Activated CD4-positive, alpha-beta T cell treated with anti-CD3 and anti-CD28 coated beads for 36 hours (primary cell): ENCODE measurements at regions not wholly inside any gene's neighbourhood (a gene's known extent, or its start where the extent isn't known, plus 50 kb on each side); places are given as distances from the start of the nearest gene placed in this dataset.

Experiments used
- ATAC-seq: fragments of 200-7000 bp; cut with Tn5 transposase; one replicate; pipeline ENCODE4 v1.10.0; 2021; ENCODE audit warnings: mild to moderate bottlenecking, moderate library complexity
- CTCF ChIA-PET: fragments of 350-600 bp; sonication (Branson Sonifier 250); formaldehyde crosslinking; loops from one replicate; lab custom pipeline; 2021; ENCODE audit warnings: antibody characterized with exemption; lab: Charles Lee
- POLR2A ChIA-PET: fragments of 350-600 bp; sonication (Branson Sonifier 250); formaldehyde crosslinking; loops from one replicate; lab custom pipeline; 2021; ENCODE audit warnings: antibody characterized with exemption, inconsistent platforms; lab: Charles Lee
- DNase-seq: peaks from one replicate; pipeline ENCODE4 v3.0.0-alpha.2; 2020
- H3K27ac Mint-ChIP-seq: one replicate; pipeline ENCODE4 v1.8.0; 2021; ENCODE audit warnings: mixed read lengths
- H3K27me3 Mint-ChIP-seq: one replicate; pipeline ENCODE4 v1.8.0; 2021; ENCODE audit warnings: mixed read lengths
- H3K36me3 Mint-ChIP-seq: one replicate; pipeline ENCODE4 v1.8.0; 2021; ENCODE audit warnings: low read depth, mixed read lengths
- H3K4me1 Mint-ChIP-seq: one replicate; pipeline ENCODE4 v1.8.0; 2021; ENCODE audit warnings: mixed read lengths
- H3K4me3 Mint-ChIP-seq: one replicate; pipeline ENCODE4 v1.8.0; 2021; ENCODE audit warnings: mild to moderate bottlenecking, moderate library complexity, mixed read lengths
- H3K9me3 Mint-ChIP-seq: one replicate; pipeline ENCODE4 v1.8.0; 2021; ENCODE audit warnings: low read depth, mixed read lengths
- intact Hi-C, 2 experiments: fragments of 100-400 bp; cut with DNase I in 1 of 2; cut with micrococcal nuclease in 1 of 2; formaldehyde crosslinking; loops; one replicate each; pipeline versions ENCODE4 v1.14.2 to v1.15.1; 2022 to 2024; cut with DNase I, micrococcal nuclease

GRCh38 chr10:29900865-29901264, 158.5 kb downstream of the JCAD start:
- Mint-ChIP-seq H3K9me3 (no peaks in the 10 kb centered on the region), H3K4me1 (no peaks in the 10 kb centered on the region), H3K4me3 (no peak overlapping the region), H3K36me3 (no peaks in the 10 kb centered on the region), H3K27me3 (peaks cover 7% of the 10 kb centered on the region), H3K27ac (no peak overlapping the region)
- intact Hi-C loops = no loop called here
- CTCF ChIA-PET = no interaction called here
- ATAC-seq (no peak), DNase-seq (no peak)
- POLR2A ChIA-PET = no interaction called here

GRCh38 chr10:29897999-29898716, 161.2 kb downstream of the JCAD start:
- no peak overlapping the region for H3K27ac Mint-ChIP-seq
- no peak overlapping the region for H3K4me3 Mint-ChIP-seq
- ATAC-seq (no peak), DNase-seq (no peak)
- no peaks in the 10 kb centered on the region for H3K9me3 Mint-ChIP-seq
- ChIA-PET CTCF (no interaction called here), POLR2A (no interaction called here)
- H3K36me3 Mint-ChIP-seq = no peaks in the 10 kb centered on the region
- no peaks in the 10 kb centered on the region for H3K4me1 Mint-ChIP-seq
- H3K27me3 Mint-ChIP-seq = no peaks in the 10 kb centered on the region
- intact Hi-C loops = no loop called here

GRCh38 chr10:29897430-29897829, 162.0 kb downstream of the JCAD start:
- Mint-ChIP-seq H3K36me3 (no peaks in the 10 kb centered on the region), H3K9me3 (no peaks in the 10 kb centered on the region), H3K27ac (no peak overlapping the region), H3K4me3 (no peak overlapping the region), H3K27me3 (no peaks in the 10 kb centered on the region), H3K4me1 (no peaks in the 10 kb centered on the region)
- intact Hi-C loops = no loop called here
- DNase-seq (no peak), ATAC-seq (no peak)
- ChIA-PET CTCF (interaction anchor here (0.8 kb wide), 1 partner anchor 395 kb away, joined by 4 read pairs; no protein-coding TSS in a partner anchor), POLR2A (no interaction called here)

- H3K36me3 Mint-ChIP-seq = no peaks in the 10 kb centered on the region
- no peak overlapping the region for H3K4me3 Mint-ChIP-seq
- H3K9me3 Mint-ChIP-seq = no peaks in the 10 kb centered on the region
- ChIA-PET POLR2A (no interaction called here), CTCF (interaction anchor here (1.2 kb wide), 1 partner anchor 59 kb away, joined by 3 read pairs; no protein-coding TSS in a partner anchor)
- H3K27me3 Mint-ChIP-seq = no peaks in the 10 kb centered on the region
- intact Hi-C loops = no loop called here
- H3K4me1 Mint-ChIP-seq = no peaks in the 10 kb centered on the region
- H3K27ac Mint-ChIP-seq = no peak overlapping the region
- no peak for DNase-seq
- ATAC-seq = no peak
Measured at GRCh38 chr10:29896053-29896452, 163.3 kb downstream of the JCAD start.

- ATAC-seq (no peak), DNase-seq (no peak)
- H3K27ac Mint-ChIP-seq = no peak overlapping the region
- H3K4me1 Mint-ChIP-seq = no peaks in the 10 kb centered on the region
- H3K27me3 Mint-ChIP-seq = no peaks in the 10 kb centered on the region
- intact Hi-C loops = no loop called here
- H3K4me3 Mint-ChIP-seq = no peak overlapping the region
- H3K9me3 Mint-ChIP-seq = no peaks in the 10 kb centered on the region
- no peaks in the 10 kb centered on the region for H3K36me3 Mint-ChIP-seq
- POLR2A ChIA-PET = no interaction called here
- CTCF ChIA-PET = interaction anchor here (1.2 kb wide), 1 partner anchor 60 kb away, joined by 3 read pairs; no protein-coding TSS in a partner anchor
Measured at GRCh38 chr10:29895456-29895855, 163.9 kb downstream of the JCAD start.

- Mint-ChIP-seq H3K27me3 (peaks cover 2% of the 10 kb centered on the region), H3K9me3 (no peaks in the 10 kb centered on the region), H3K4me1 (no peaks in the 10 kb centered on the region), H3K4me3 (no peak overlapping the region), H3K27ac (no peak overlapping the region), H3K36me3 (no peaks in the 10 kb centered on the region)
- intact Hi-C loops = no loop called here
- no peak for DNase-seq
- ATAC-seq = no peak
- POLR2A ChIA-PET = no interaction called here
- CTCF ChIA-PET = no interaction called here
Measured at GRCh38 chr10:29888321-29888720, 171.1 kb downstream of the JCAD start.

GRCh38 chr10:29886299-29886698, 173.1 kb downstream of the JCAD start:
- DNase-seq (no peak), ATAC-seq (no peak)
- Mint-ChIP-seq H3K4me1 (no peaks in the 10 kb centered on the region), H3K4me3 (no peak overlapping the region), H3K36me3 (no peaks in the 10 kb centered on the region), H3K27me3 (peaks cover 2% of the 10 kb centered on the region), H3K9me3 (no peaks in the 10 kb centered on the region), H3K27ac (no peak overlapping the region)
- intact Hi-C loops = no loop called here
- POLR2A ChIA-PET = no interaction called here
- CTCF ChIA-PET = interaction anchor here (0.5 kb wide), 1 partner anchor 10 kb away, joined by 3 read pairs; no protein-coding TSS in a partner anchor

GRCh38 chr10:29883231-29883630, 176.2 kb downstream of the JCAD start:
- no peak for ATAC-seq

GRCh38 chr10:29882766-29883165, 176.6 kb downstream of the JCAD start:
- H3K27me3 Mint-ChIP-seq = peaks cover 3% of the 10 kb centered on the region
- ATAC-seq (no peak), DNase-seq (no peak)
- no peaks in the 10 kb centered on the region for H3K4me1 Mint-ChIP-seq
- H3K27ac Mint-ChIP-seq = no peak overlapping the region
- ChIA-PET CTCF (no interaction called here), POLR2A (no interaction called here)
- H3K36me3 Mint-ChIP-seq = no peaks in the 10 kb centered on the region
- intact Hi-C loops = no loop called here
- no peaks in the 10 kb centered on the region for H3K9me3 Mint-ChIP-seq
- no peak overlapping the region for H3K4me3 Mint-ChIP-seq

More at GRCh38 chr10:29883231-29883630, 176.2 kb downstream of the JCAD start:
- intact Hi-C loops = no loop called here
- ChIA-PET CTCF (no interaction called here), POLR2A (no interaction called here)
- Mint-ChIP-seq H3K4me3 (no peak overlapping the region), H3K36me3 (no peaks in the 10 kb centered on the region), H3K27me3 (peaks cover 3% of the 10 kb centered on the region), H3K9me3 (no peaks in the 10 kb centered on the region), H3K4me1 (no peaks in the 10 kb centered on the region), H3K27ac (no peak overlapping the region)
- DNase-seq = no peak

GRCh38 chr10:29881811-29882210, 177.6 kb downstream of the JCAD start:
- ChIA-PET CTCF (no interaction called here), POLR2A (no interaction called here)
- intact Hi-C loops = no loop called here
- H3K36me3 Mint-ChIP-seq = no peaks in the 10 kb centered on the region
- no peaks in the 10 kb centered on the region for H3K4me1 Mint-ChIP-seq
- no peak for ATAC-seq
- H3K27ac Mint-ChIP-seq = no peak overlapping the region
- H3K4me3 Mint-ChIP-seq = no peak overlapping the region
- no peak for DNase-seq
- H3K9me3 Mint-ChIP-seq = no peaks in the 10 kb centered on the region
- H3K27me3 Mint-ChIP-seq = peaks cover 8% of the 10 kb centered on the region

GRCh38 chr10:29881336-29881771, 178.0 kb downstream of the JCAD start:
- ChIA-PET CTCF (no interaction called here), POLR2A (interaction anchor here (0.7 kb wide), 1 partner anchor 60 kb away, joined by 8 read pairs; no protein-coding TSS in a partner anchor)
- Mint-ChIP-seq H3K4me1 (no peaks in the 10 kb centered on the region), H3K27ac (no peak overlapping the region), H3K36me3 (no peaks in the 10 kb centered on the region), H3K4me3 (no peak overlapping the region), H3K27me3 (peaks cover 12% of the 10 kb centered on the region), H3K9me3 (no peaks in the 10 kb centered on the region)
- intact Hi-C loops = no loop called here
- no peak for ATAC-seq
- DNase-seq = no peak

GRCh38 chr10:29880856-29881255, 178.5 kb downstream of the JCAD start:
- H3K9me3 Mint-ChIP-seq = no peaks in the 10 kb centered on the region
- no peak for DNase-seq
- no peaks in the 10 kb centered on the region for H3K36me3 Mint-ChIP-seq
- ATAC-seq = no peak
- H3K27ac Mint-ChIP-seq = no peak overlapping the region
- peaks cover 13% of the 10 kb centered on the region for H3K27me3 Mint-ChIP-seq
- H3K4me1 Mint-ChIP-seq = no peaks in the 10 kb centered on the region
- CTCF ChIA-PET = interaction anchor here (0.6 to 0.7 kb wide), 2 partner anchors 87 to 630 kb away, joined by 3 read pairs; no protein-coding TSS in a partner anchor
- no peak overlapping the region for H3K4me3 Mint-ChIP-seq
- POLR2A ChIA-PET = interaction anchor here (0.7 kb wide), 1 partner anchor 59 kb away, joined by 8 read pairs; no protein-coding TSS in a partner anchor
- intact Hi-C loops = no loop called here
